GM23338 (cell line): ENCODE measurements at regions not wholly inside any gene's neighbourhood (a gene's known extent, or its start where the extent isn't known, plus 50 kb on each side); places are given as distances from the start of the nearest gene placed in this dataset.
A peak's percentile ranks its signal among the peaks of the same experiment; 100 is the strongest.

ENCODE experiments used
- ATAC-seq: fragments of 200-7000 bp; cut with Tn5 transposase; 3 replicates; pipeline ENCODE4 v1.9.1; 2020
- DNase-seq: peaks from one replicate; pipeline ENCODE4 v3.0.0-alpha.2; 2015; ENCODE audit warnings: low spot score
- H2AFZ ChIP-seq: fragments of 200-600 bp; sonication (generic); 2 replicates; pipeline ENCODE4 v1.8.0; 2016; ENCODE audit warnings: antibody characterized with exemption, mild to moderate bottlenecking, moderate library complexity
- H3F3A ChIP-seq: fragments of 200-600 bp; sonication (generic); replicated peaks from 2 replicates; pipeline ENCODE4 v1.8.0; 2017; ENCODE audit warnings: antibody characterized with exemption, mixed run types, low read depth
- H3K27ac ChIP-seq: fragments of 200-600 bp; sonication (generic); 2 replicates; pipeline ENCODE4 v1.6.1; 2016; ENCODE audit warnings: low read depth
- H3K27me3 ChIP-seq: fragments of 200-600 bp; sonication (generic); 2 replicates; pipeline ENCODE4 v1.8.0; 2016; ENCODE audit warnings: mild to moderate bottlenecking, mixed run types, moderate library complexity; ENCODE audit not compliant: insufficient read depth
- H3K36me3 ChIP-seq: fragments of 200-600 bp; sonication (generic); 2 replicates; pipeline ENCODE4 v1.8.0; 2016; ENCODE audit warnings: mild to moderate bottlenecking; ENCODE audit not compliant: insufficient read depth
- H3K4me1 ChIP-seq: fragments of 200-600 bp; sonication (generic); 2 replicates; pipeline ENCODE4 v1.8.0; 2016; ENCODE audit warnings: mild to moderate bottlenecking, moderate library complexity; ENCODE audit not compliant: insufficient read depth
- H3K4me2 ChIP-seq: fragments of 200-600 bp; sonication (generic); 2 replicates; pipeline ENCODE4 v1.7.1; 2017; ENCODE audit warnings: mixed run types
- H3K4me3 ChIP-seq: fragments of 200-600 bp; sonication (generic); 2 replicates; pipeline ENCODE4 v1.6.1; 2016; ENCODE audit warnings: mixed run types
- H3K79me2 ChIP-seq: fragments of 200-600 bp; sonication (generic); replicated peaks from 2 replicates; pipeline ENCODE4 v1.8.0; 2017; ENCODE audit warnings: mild to moderate bottlenecking; ENCODE audit not compliant: insufficient read depth
- H3K9me2 ChIP-seq: fragments of 200-600 bp; sonication (generic); 2 replicates; pipeline ENCODE4 v1.8.0; 2017; ENCODE audit not compliant: insufficient read depth
- H4K20me1 ChIP-seq: fragments of 200-600 bp; sonication (generic); replicated peaks from 2 replicates; pipeline ENCODE4 v1.8.0; 2017; ENCODE audit warnings: mild to moderate bottlenecking; ENCODE audit not compliant: insufficient read depth
- H3K27ac Mint-ChIP-seq: 2 replicates; pipeline ENCODE4 v1.8.0; 2020; ENCODE audit warnings: inconsistent platforms, mild to moderate bottlenecking, moderate library complexity, mixed read lengths
- H3K27me3 Mint-ChIP-seq: 3 replicates; pipeline ENCODE4 v1.8.0; 2022; ENCODE audit warnings: low read depth, mild to moderate bottlenecking, moderate library complexity, mixed read lengths, inconsistent platforms; ENCODE audit not compliant: insufficient read depth, poor library complexity
- H3K36me3 Mint-ChIP-seq: 3 replicates; pipeline ENCODE4 v1.8.0; 2021; ENCODE audit warnings: low read depth, mild to moderate bottlenecking, inconsistent platforms, moderate library complexity, mixed read lengths
- H3K4me1 Mint-ChIP-seq: 3 replicates; pipeline ENCODE4 v1.8.0; 2020; ENCODE audit warnings: mild to moderate bottlenecking, inconsistent platforms, mixed read lengths
- H3K4me3 Mint-ChIP-seq: 3 replicates; pipeline ENCODE4 v1.8.0; 2021; ENCODE audit warnings: moderate library complexity, mild to moderate bottlenecking, inconsistent platforms, mixed read lengths
- H3K9me3 Mint-ChIP-seq: 3 replicates; pipeline ENCODE4 v1.8.0; 2020; ENCODE audit warnings: moderate library complexity, mild to moderate bottlenecking, inconsistent platforms, mixed read lengths
- CREB1 ChIP-seq: fragments of 250-450 bp; sonication (Bioruptor Pico); IDR thresholded peaks from 2 replicates; pipeline ENCODE4 v1.5.0; 2020; ENCODE audit warnings: low read depth, mild to moderate bottlenecking, moderate library complexity
- EZH2 ChIP-seq: fragments of 200-600 bp; sonication (generic); IDR thresholded peaks from one replicate; pipeline ENCODE4 v1.8.0; 2017; ENCODE audit warnings: antibody characterized with exemption, mild to moderate bottlenecking, low read depth; ENCODE audit not compliant: unreplicated experiment
- EZH2phosphoT487 ChIP-seq: fragments of 200-600 bp; sonication (generic); IDR thresholded peaks from one replicate; pipeline ENCODE4 v1.8.1; 2018; ENCODE audit warnings: antibody characterized with exemption; ENCODE audit not compliant: unreplicated experiment
- JUNB ChIP-seq: IDR thresholded peaks from one replicate; pipeline ENCODE4 v1.6.1; 2016; ENCODE audit warnings: antibody characterized with exemption; ENCODE audit not compliant: unreplicated experiment
- NANOG ChIP-seq: IDR thresholded peaks from 2 replicates; pipeline ENCODE4 v1.6.1; 2016; ENCODE audit warnings: antibody characterized with exemption, borderline replicate concordance
- POLR2AphosphoS5 ChIP-seq: IDR thresholded peaks from 2 replicates; pipeline ENCODE4 v1.6.1; 2016; ENCODE audit warnings: antibody characterized with exemption, low read depth
- STAT1 ChIP-seq: IDR thresholded peaks from one replicate; pipeline ENCODE4 v1.6.1; 2016; ENCODE audit warnings: antibody characterized with exemption; ENCODE audit not compliant: unreplicated experiment
- ZNF114 ChIP-seq: fragments of 250-450 bp; sonication (Bioruptor Pico); IDR thresholded peaks from 2 replicates; pipeline ENCODE4 v1.5.0; 2020; ENCODE audit warnings: mild to moderate bottlenecking, moderate library complexity
- ZNF331 ChIP-seq: fragments of 250-450 bp; sonication (Bioruptor Pico); IDR thresholded peaks from 2 replicates; pipeline ENCODE4 v1.5.0; 2020; ENCODE audit warnings: low read depth, mild to moderate bottlenecking, moderate library complexity
- TF ChIP-seq, protein P1 (sequence below): IDR thresholded peaks from one replicate; pipeline ENCODE4 v1.6.1; 2018; ENCODE audit warnings: antibody characterized with exemption; ENCODE audit not compliant: unreplicated experiment
- TF ChIP-seq, protein P2 (sequence below), 2 experiments: fragments of 200-600 bp in 1 of 2; sonication (generic) in 1 of 2; conservative IDR thresholded peaks; 2 replicates each; pipeline versions ENCODE4 v1.5.1 to v1.6.1; 2016 to 2017; ENCODE audit warnings: antibody characterized with exemption in 2 of 2, low read depth in 2 of 2, mild to moderate bottlenecking in 2 of 2, moderate library complexity in 1 of 2
- TF ChIP-seq, protein P3 (sequence below): fragments of 250-450 bp; sonication (Bioruptor Pico); IDR thresholded peaks from 2 replicates; pipeline ENCODE4 v1.5.0; 2020; ENCODE audit warnings: mild to moderate bottlenecking, moderate library complexity

DNA sequence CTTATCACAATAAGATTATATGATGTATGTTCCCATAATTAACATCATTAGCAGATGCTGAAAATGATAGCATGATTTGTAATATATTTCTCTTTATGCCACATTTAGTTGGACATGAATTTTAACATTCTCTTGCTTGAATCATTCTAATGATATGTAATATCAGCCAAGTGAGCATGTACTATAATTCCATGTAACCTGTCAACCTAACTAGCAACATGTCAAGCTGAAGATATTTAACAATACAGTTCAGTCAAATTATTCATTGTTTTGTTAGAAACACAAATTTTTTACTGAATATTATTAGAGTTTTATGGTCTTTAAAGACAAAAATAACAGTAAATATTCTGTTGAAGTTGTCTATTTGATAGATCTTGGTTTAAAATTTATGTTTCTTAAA is 920.4 kb upstream of the PCDH10 start (continued):
- no peak for TF ChIP-seq JUNB
- no peak for TF ChIP-seq ZNF331 (CRISPR knock-in tag)
- no peak for TF ChIP-seq NANOG
- TF ChIP-seq EZH2phosphoT487 = no peak
- TF ChIP-seq POLR2AphosphoS5 = no peak
- TF ChIP-seq EZH2 = no peak
- no peak for TF ChIP-seq STAT1
- TF ChIP-seq, protein P1, sequence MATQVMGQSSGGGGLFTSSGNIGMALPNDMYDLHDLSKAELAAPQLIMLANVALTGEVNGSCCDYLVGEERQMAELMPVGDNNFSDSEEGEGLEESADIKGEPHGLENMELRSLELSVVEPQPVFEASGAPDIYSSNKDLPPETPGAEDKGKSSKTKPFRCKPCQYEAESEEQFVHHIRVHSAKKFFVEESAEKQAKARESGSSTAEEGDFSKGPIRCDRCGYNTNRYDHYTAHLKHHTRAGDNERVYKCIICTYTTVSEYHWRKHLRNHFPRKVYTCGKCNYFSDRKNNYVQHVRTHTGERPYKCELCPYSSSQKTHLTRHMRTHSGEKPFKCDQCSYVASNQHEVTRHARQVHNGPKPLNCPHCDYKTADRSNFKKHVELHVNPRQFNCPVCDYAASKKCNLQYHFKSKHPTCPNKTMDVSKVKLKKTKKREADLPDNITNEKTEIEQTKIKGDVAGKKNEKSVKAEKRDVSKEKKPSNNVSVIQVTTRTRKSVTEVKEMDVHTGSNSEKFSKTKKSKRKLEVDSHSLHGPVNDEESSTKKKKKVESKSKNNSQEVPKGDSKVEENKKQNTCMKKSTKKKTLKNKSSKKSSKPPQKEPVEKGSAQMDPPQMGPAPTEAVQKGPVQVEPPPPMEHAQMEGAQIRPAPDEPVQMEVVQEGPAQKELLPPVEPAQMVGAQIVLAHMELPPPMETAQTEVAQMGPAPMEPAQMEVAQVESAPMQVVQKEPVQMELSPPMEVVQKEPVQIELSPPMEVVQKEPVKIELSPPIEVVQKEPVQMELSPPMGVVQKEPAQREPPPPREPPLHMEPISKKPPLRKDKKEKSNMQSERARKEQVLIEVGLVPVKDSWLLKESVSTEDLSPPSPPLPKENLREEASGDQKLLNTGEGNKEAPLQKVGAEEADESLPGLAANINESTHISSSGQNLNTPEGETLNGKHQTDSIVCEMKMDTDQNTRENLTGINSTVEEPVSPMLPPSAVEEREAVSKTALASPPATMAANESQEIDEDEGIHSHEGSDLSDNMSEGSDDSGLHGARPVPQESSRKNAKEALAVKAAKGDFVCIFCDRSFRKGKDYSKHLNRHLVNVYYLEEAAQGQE = no peak
- no peak for TF ChIP-seq ZNF114 (CRISPR knock-in tag)
- TF ChIP-seq, protein P2, sequence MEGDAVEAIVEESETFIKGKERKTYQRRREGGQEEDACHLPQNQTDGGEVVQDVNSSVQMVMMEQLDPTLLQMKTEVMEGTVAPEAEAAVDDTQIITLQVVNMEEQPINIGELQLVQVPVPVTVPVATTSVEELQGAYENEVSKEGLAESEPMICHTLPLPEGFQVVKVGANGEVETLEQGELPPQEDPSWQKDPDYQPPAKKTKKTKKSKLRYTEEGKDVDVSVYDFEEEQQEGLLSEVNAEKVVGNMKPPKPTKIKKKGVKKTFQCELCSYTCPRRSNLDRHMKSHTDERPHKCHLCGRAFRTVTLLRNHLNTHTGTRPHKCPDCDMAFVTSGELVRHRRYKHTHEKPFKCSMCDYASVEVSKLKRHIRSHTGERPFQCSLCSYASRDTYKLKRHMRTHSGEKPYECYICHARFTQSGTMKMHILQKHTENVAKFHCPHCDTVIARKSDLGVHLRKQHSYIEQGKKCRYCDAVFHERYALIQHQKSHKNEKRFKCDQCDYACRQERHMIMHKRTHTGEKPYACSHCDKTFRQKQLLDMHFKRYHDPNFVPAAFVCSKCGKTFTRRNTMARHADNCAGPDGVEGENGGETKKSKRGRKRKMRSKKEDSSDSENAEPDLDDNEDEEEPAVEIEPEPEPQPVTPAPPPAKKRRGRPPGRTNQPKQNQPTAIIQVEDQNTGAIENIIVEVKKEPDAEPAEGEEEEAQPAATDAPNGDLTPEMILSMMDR (conservative IDR thresholded peaks at IDR 0.05; ENCODE audit: low read depth in 2 of 2) = no peak
- no peak for TF ChIP-seq CREB1 (CRISPR knock-in tag)

DNA sequence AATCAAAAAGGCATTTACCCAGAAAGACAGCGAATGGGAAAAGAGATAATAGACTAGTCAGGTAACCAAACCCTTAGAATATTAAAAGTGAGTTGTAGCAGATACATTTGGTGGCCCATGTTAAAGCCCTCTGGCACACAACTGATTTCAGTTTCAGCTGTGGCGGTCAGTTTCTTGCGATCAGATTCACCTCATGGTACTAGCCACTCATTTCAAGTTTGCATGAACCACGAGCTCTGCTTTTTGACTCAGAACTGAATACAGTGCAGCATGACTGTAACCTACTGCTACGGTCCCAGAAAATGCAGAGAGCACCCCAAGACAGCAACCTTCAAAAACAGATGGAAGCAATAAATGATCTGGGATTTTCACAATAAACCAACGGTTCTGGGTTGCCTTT is 919.1 kb upstream of the PCDH10 start:
- Mint-ChIP-seq H3K4me3 (no peak overlapping the region), H3K4me1 (no peaks in the 10 kb centered on the region), H3K36me3 (peaks cover 27% of the 10 kb centered on the region), H3K27ac (no peak overlapping the region), H3K9me3 (peaks cover 25% of the 10 kb centered on the region), H3K27me3 (peaks cover 3% of the 10 kb centered on the region)
- H3K27ac ChIP-seq = no peak overlapping the region
- no peaks in the 10 kb centered on the region for H3K4me1 ChIP-seq
- H3K27me3 ChIP-seq = no peaks in the 10 kb centered on the region
- no peak for DNase-seq
- no peaks in the 10 kb centered on the region for H4K20me1 ChIP-seq
- ATAC-seq = no peak
- H3K4me3 ChIP-seq = no peak overlapping the region
- peaks cover 9% of the 10 kb centered on the region for H3K36me3 ChIP-seq
- H3F3A ChIP-seq = no peaks in the 10 kb centered on the region
- H3K9me2 ChIP-seq = peaks cover 12% of the 10 kb centered on the region
- H3K4me2 ChIP-seq = no peak overlapping the region
- no peaks in the 10 kb centered on the region for H3K79me2 ChIP-seq
- H2AFZ ChIP-seq = peak overlapping the region; percentile 54; the same call in 1 of the 2 replicates
- no peak for TF ChIP-seq ZNF114 (CRISPR knock-in tag)
- TF ChIP-seq, protein P3, sequence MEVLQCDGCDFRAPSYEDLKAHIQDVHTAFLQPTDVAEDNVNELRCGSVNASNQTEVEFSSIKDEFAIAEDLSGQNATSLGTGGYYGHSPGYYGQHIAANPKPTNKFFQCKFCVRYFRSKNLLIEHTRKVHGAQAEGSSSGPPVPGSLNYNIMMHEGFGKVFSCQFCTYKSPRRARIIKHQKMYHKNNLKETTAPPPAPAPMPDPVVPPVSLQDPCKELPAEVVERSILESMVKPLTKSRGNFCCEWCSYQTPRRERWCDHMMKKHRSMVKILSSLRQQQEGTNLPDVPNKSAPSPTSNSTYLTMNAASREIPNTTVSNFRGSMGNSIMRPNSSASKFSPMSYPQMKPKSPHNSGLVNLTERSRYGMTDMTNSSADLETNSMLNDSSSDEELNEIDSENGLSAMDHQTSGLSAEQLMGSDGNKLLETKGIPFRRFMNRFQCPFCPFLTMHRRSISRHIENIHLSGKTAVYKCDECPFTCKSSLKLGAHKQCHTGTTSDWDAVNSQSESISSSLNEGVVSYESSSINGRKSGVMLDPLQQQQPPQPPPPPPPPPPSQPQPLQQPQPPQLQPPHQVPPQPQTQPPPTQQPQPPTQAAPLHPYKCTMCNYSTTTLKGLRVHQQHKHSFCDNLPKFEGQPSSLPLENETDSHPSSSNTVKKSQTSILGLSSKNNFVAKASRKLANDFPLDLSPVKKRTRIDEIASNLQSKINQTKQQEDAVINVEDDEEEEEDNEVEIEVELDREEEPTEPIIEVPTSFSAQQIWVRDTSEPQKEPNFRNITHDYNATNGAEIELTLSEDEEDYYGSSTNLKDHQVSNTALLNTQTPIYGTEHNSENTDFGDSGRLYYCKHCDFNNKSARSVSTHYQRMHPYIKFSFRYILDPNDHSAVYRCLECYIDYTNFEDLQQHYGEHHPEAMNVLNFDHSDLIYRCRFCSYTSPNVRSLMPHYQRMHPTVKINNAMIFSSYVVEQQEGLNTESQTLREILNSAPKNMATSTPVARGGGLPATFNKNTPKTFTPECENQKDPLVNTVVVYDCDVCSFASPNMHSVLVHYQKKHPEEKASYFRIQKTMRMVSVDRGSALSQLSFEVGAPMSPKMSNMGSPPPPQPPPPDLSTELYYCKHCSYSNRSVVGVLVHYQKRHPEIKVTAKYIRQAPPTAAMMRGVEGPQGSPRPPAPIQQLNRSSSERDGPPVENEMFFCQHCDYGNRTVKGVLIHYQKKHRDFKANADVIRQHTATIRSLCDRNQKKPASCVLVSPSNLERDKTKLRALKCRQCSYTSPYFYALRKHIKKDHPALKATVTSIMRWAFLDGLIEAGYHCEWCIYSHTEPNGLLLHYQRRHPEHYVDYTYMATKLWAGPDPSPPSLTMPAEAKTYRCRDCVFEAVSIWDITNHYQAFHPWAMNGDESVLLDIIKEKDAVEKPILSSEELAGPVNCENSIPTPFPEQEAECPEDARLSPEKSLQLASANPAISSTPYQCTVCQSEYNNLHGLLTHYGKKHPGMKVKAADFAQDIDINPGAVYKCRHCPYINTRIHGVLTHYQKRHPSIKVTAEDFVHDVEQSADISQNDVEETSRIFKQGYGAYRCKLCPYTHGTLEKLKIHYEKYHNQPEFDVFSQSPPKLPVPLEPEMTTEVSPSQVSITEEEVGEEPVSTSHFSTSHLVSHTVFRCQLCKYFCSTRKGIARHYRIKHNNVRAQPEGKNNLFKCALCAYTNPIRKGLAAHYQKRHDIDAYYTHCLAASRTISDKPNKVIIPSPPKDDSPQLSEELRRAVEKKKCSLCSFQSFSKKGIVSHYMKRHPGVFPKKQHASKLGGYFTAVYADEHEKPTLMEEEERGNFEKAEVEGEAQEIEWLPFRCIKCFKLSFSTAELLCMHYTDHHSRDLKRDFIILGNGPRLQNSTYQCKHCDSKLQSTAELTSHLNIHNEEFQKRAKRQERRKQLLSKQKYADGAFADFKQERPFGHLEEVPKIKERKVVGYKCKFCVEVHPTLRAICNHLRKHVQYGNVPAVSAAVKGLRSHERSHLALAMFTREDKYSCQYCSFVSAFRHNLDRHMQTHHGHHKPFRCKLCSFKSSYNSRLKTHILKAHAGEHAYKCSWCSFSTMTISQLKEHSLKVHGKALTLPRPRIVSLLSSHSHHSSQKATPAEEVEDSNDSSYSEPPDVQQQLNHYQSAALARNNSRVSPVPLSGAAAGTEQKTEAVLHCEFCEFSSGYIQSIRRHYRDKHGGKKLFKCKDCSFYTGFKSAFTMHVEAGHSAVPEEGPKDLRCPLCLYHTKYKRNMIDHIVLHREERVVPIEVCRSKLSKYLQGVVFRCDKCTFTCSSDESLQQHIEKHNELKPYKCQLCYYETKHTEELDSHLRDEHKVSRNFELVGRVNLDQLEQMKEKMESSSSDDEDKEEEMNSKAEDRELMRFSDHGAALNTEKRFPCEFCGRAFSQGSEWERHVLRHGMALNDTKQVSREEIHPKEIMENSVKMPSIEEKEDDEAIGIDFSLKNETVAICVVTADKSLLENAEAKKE = no peak
- no peak for TF ChIP-seq CREB1 (CRISPR knock-in tag)
- TF ChIP-seq ZNF331 (CRISPR knock-in tag) = no peak
- TF ChIP-seq STAT1 = no peak
